ENCODE measurements at regions not wholly inside any gene's neighbourhood (a gene's known extent, or its start where the extent isn't known, plus 50 kb on each side); places are given as distances from the start of the nearest gene placed in this dataset.

DNA sequence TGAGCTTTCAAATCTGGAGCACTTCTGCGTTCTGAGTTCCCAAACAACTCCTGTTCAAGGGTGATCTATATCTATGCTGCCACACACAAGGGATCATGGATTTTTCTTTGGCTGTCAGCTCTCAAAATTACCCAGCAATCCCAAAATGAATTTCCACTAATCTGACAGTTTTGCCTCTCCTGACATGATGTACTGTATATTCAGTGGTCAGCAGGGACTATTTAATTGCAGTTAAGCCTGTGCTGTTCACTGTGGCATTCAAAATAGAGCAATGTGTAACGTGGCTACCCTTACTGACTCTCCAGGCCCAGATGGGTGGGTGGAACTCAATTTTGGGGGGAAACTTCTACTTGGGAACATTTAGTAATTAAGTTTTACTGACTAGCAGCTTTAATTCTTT lies 283.8 kb upstream of the TSHZ2 start:
- Histone ChIP-seq H3K27me3 (no peaks in the 10 kb centered on the region), H3K9me3 (no peaks in the 10 kb centered on the region), H3K27ac (no peak overlapping the region), H3K4me3 (ENCODE audit: low read depth in 1 of 2, low read length in 1 of 2) (no peak overlapping the region), H3K4me1 (ENCODE audit: control insufficient read depth in 1 of 2, insufficient read depth in 1 of 2, low read depth in 1 of 2, low read length in 1 of 2) (no peaks in the 10 kb centered on the region), H3K36me3 (no peaks in the 10 kb centered on the region)
- TF ChIP-seq, protein P1, sequence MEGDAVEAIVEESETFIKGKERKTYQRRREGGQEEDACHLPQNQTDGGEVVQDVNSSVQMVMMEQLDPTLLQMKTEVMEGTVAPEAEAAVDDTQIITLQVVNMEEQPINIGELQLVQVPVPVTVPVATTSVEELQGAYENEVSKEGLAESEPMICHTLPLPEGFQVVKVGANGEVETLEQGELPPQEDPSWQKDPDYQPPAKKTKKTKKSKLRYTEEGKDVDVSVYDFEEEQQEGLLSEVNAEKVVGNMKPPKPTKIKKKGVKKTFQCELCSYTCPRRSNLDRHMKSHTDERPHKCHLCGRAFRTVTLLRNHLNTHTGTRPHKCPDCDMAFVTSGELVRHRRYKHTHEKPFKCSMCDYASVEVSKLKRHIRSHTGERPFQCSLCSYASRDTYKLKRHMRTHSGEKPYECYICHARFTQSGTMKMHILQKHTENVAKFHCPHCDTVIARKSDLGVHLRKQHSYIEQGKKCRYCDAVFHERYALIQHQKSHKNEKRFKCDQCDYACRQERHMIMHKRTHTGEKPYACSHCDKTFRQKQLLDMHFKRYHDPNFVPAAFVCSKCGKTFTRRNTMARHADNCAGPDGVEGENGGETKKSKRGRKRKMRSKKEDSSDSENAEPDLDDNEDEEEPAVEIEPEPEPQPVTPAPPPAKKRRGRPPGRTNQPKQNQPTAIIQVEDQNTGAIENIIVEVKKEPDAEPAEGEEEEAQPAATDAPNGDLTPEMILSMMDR (IDR thresholded peaks at IDR 0.05): no peak

DNA sequence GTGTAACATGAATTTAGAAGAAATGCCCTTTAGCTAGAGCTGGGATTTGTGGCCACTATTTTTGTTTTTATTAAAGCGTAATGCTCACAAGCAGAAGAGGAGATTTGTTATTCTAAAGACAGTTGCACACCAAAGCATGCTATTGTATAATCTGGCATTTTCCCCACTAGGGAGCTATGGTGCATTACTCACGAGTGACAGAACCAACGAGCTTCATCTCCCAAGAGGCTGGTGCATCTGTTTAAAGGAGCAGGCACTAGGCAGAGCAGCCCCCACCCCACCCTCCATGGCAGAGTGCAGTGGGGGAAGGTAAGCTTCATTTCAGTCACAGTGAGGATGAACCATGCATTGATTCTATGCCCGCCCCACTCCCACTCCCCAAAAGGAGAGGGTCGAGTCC lies 287.3 kb upstream of the TSHZ2 start:
- Histone ChIP-seq H3K36me3 (no peaks in the 10 kb centered on the region), H3K4me1 (ENCODE audit: control insufficient read depth in 1 of 2, insufficient read depth in 1 of 2, low read depth in 1 of 2, low read length in 1 of 2) (no peaks in the 10 kb centered on the region), H3K9me3 (no peaks in the 10 kb centered on the region), H3K27me3 (no peaks in the 10 kb centered on the region), H3K27ac (no peak overlapping the region), H3K4me3 (ENCODE audit: low read depth in 1 of 2, low read length in 1 of 2) (no peak overlapping the region)
- TF ChIP-seq, protein P1 (IDR thresholded peaks at IDR 0.05): no peak

DNA sequence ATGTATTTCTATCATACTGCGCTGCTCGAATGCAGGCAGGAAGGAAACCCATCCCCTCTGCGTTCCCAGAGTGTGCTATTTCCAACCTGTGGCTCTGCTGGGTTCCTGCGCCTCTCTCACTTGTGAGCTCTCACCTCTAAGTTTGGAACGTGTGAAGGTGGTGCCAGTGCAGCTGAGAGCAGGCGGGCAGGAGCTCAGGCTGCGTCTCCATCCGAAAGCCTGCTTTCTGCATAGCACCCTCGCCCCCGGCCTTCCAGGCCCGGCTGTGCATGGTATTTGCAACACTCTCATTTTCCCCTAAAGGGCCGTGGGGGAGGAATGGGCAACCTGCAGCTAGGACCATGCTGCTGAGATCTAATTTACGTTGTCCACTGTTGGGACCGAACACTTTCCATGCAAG lies 288.0 kb upstream of the TSHZ2 start:
- Histone ChIP-seq H3K4me3 (ENCODE audit: low read depth in 1 of 2, low read length in 1 of 2) (no peak overlapping the region), H3K36me3 (no peaks in the 10 kb centered on the region), H3K27ac (no peak overlapping the region), H3K4me1 (ENCODE audit: control insufficient read depth in 1 of 2, insufficient read depth in 1 of 2, low read depth in 1 of 2, low read length in 1 of 2) (no peaks in the 10 kb centered on the region), H3K27me3 (no peaks in the 10 kb centered on the region), H3K9me3 (no peaks in the 10 kb centered on the region)
- TF ChIP-seq, protein P1 (IDR thresholded peaks at IDR 0.05): no peak

DNA sequence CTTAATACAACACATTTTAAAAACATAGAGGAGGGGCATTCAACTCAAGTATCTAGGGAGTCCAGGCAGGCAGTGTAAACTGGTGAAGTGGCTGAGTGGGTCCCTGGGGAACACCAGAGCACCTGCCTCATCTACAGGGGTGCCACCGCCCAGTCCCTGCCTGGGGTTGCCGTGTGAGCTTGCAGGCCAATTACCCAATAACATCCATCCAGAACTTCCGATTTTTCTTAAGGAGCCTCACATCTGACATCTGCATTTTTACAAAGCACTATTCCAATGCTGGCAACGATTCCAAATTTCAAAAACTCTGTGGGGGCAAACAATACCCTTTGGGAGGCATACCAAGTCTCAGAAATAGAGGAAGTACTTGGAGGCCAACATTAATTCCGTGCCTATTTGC lies 288.4 kb upstream of the TSHZ2 start:
- no peak overlapping the region for H3K4me3 ChIP-seq (ENCODE audit: low read depth in 1 of 2, low read length in 1 of 2)
- no peaks in the 10 kb centered on the region for H3K27me3 ChIP-seq
- no peaks in the 10 kb centered on the region for H3K9me3 ChIP-seq
- TF ChIP-seq, protein P1 (IDR thresholded peaks at IDR 0.05): no peak
- no peak overlapping the region for H3K27ac ChIP-seq
- no peaks in the 10 kb centered on the region for H3K36me3 ChIP-seq
- H3K4me1 ChIP-seq (ENCODE audit: control insufficient read depth in 1 of 2, insufficient read depth in 1 of 2, low read depth in 1 of 2, low read length in 1 of 2): no peaks in the 10 kb centered on the region

DNA sequence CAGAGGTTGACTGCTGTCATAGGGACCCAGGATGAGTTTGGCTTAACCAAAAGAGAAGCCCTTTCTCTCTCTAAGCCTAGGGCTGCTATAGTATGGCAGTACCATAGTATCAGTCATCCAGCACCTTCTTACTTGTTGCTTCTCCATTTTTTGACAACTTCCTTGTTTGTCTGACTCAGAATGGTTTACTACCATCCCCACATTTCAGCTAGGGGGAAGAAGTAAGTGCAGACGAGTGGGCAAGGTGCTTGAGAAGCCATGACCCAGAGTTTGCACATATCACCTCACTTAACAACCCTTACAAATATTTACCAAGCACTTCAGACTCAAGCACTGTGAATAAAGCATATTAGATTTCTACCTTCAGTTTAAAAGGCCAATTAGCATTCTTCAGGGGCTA lies 289.9 kb upstream of the TSHZ2 start:
- no peak overlapping the region for H3K27ac ChIP-seq

More for the DNA sequence above, 289.9 kb upstream of the TSHZ2 start:
- no peaks in the 10 kb centered on the region for H3K36me3 ChIP-seq
- no peaks in the 10 kb centered on the region for H3K4me1 ChIP-seq (ENCODE audit: control insufficient read depth in 1 of 2, insufficient read depth in 1 of 2, low read depth in 1 of 2, low read length in 1 of 2)
- TF ChIP-seq, protein P1 (IDR thresholded peaks at IDR 0.05): no peak
- no peaks in the 10 kb centered on the region for H3K9me3 ChIP-seq
- no peaks in the 10 kb centered on the region for H3K27me3 ChIP-seq
- H3K4me3 ChIP-seq (ENCODE audit: low read depth in 1 of 2, low read length in 1 of 2): no peak overlapping the region
